Right cardiac atrium (tissue), 5 donors: ENCODE measurements at regions not wholly inside any gene's neighbourhood (a gene's known extent, or its start where the extent isn't known, plus 50 kb on each side); places are given as distances from the start of the nearest gene placed in this dataset.
"Not testable (repeated sequence)": the region's sequence is repeated elsewhere in the genome, so short reads cannot be mapped to it uniquely, and the experiment has no call there.

Experiments used
- ATAC-seq, 2 donors: fragments of 200-7000 bp; cut with Tn5 transposase; one replicate each; pipeline versions ENCODE4 v1.8.0 to v1.9.1; 2020; ENCODE audit warnings: moderate library complexity in 2 of 2, mild to moderate bottlenecking in 1 of 2
- DNase-seq, 3 donors: peaks; one replicate each; pipeline ENCODE4 v3.0.0-alpha.2; 2020
- H3K27ac ChIP-seq: one replicate; pipeline ENCODE4 v1.5.1; 2013; ENCODE audit warnings: mild to moderate bottlenecking, low read length, control low read depth, moderate library complexity
- H3K27me3 ChIP-seq: one replicate; pipeline ENCODE4 v1.6.1; 2013; ENCODE audit not compliant: control insufficient read depth, insufficient read depth
- H3K4me1 ChIP-seq: one replicate; pipeline ENCODE4 v1.6.1; 2013; ENCODE audit warnings: low read length; ENCODE audit not compliant: control insufficient read depth, insufficient read depth
- H3K4me3 ChIP-seq: one replicate; pipeline ENCODE4 v1.5.1; 2013; ENCODE audit warnings: low read length, control low read depth
- H3K9me3 ChIP-seq: one replicate; pipeline ENCODE4 v1.6.1; 2013; ENCODE audit warnings: low read length; ENCODE audit not compliant: control insufficient read depth
- WGBS: extraction: QIAGEN DNeasy Blood & Tissue Kit; methylation state at CpG from one replicate; pipeline ENCODE4 v1.1.7; 2013; 5-methylcytosine and 5-hydroxymethylcytosine counted together
- intact Hi-C, 4 donors: fragments of 100-400 bp; cut with DNase I; formaldehyde crosslinking; loops; one replicate each; pipeline versions ENCODE4 v1.11.0 to v1.14.0; 2022 to 2023
- donor health status: healthy with polysubstance abuse.
- donor health status: DM: no; HTN: yes; CAD: no.
- donor health status: DM: no; HTN: no; CAD: no.
- donor health status: DM: no; HTN: yes; CAD: no; lungs with severe emphysema.
- donor health status: DM: yes; HTN: yes; CAD: no.

GRCh38 chr7:122248472-122248871 lies 56.1 kb downstream of the FEZF1 start:
- H3K27ac ChIP-seq, result no peak overlapping the region
- no peaks in the 10 kb centered on the region for H3K27me3 ChIP-seq
- H3K4me3 ChIP-seq, result no peak overlapping the region
- no peaks in the 10 kb centered on the region for H3K4me1 ChIP-seq
- ATAC-seq (no peak), DNase-seq (no peak)
- 22% methylated on average over 2 of the region's 2 CpGs for WGBS
- no peaks in the 10 kb centered on the region for H3K9me3 ChIP-seq
- intact Hi-C loops, result no loop called here

GRCh38 chr7:122238729-122239128 lies 65.8 kb downstream of the FEZF1 start:
- intact Hi-C loops, H3K9me3 ChIP-seq, H3K4me3 ChIP-seq, H3K27me3 ChIP-seq, DNase-seq, H3K27ac ChIP-seq, ATAC-seq, H3K4me1 ChIP-seq: not testable (repeated sequence)
- WGBS, result 80% methylated on average over 14 of the region's 14 CpGs

- H3K27me3 ChIP-seq, H3K9me3 ChIP-seq, DNase-seq, H3K4me3 ChIP-seq, intact Hi-C loops, H3K4me1 ChIP-seq, H3K27ac ChIP-seq, ATAC-seq: not testable (repeated sequence)
- whole genome bisulfite sequencing, result 96% methylated on average over 13 of the region's 13 CpGs
Measured at GRCh38 chr7:122238297-122238696, 66.3 kb downstream of the FEZF1 start.

- WGBS, result 70% methylated on average over 3 of the region's 3 CpGs
- no peaks in the 10 kb centered on the region for H3K9me3 ChIP-seq
- H3K27me3 ChIP-seq, result no peaks in the 10 kb centered on the region
- H3K4me3 ChIP-seq, result no peak overlapping the region
- no peak for ATAC-seq
- intact Hi-C loops, result loop anchor here in 1 of 4 donors (10.0 kb wide), 1 partner anchor 309 kb away; no protein-coding TSS in a partner anchor
- DNase-seq, result no peak
- no peaks in the 10 kb centered on the region for H3K4me1 ChIP-seq
- H3K27ac ChIP-seq, result no peak overlapping the region
Measured at GRCh38 chr7:122225874-122226273, 78.7 kb downstream of the FEZF1 start.

- Histone ChIP-seq H3K27me3 (no peaks in the 10 kb centered on the region), H3K27ac (no peak overlapping the region)
- intact Hi-C loops, result loop anchor here in 1 of 4 donors (5.0 kb wide), 1 partner anchor 308 kb away; no protein-coding TSS in a partner anchor
Measured at GRCh38 chr7:122219253-122219865, 75.3 kb upstream of the AASS start.

GRCh38 chr7:122217125-122217524 lies 73.1 kb upstream of the AASS start:
- no peak overlapping the region for H3K27ac ChIP-seq
- H3K9me3 ChIP-seq, result no peaks in the 10 kb centered on the region
- WGBS, result 58% methylated on average over 3 of the region's 3 CpGs
- DNase-seq (no peak), ATAC-seq (no peak)
- H3K27me3 ChIP-seq, result no peaks in the 10 kb centered on the region
- no peaks in the 10 kb centered on the region for H3K4me1 ChIP-seq
- H3K4me3 ChIP-seq, result no peak overlapping the region
- intact Hi-C loops, result loop anchor here in 1 of 4 donors (5.0 kb wide), 1 partner anchor 310 kb away; no protein-coding TSS in a partner anchor

More at GRCh38 chr7:122219253-122219865, 75.3 kb upstream of the AASS start:
- no peaks in the 10 kb centered on the region for H3K9me3 ChIP-seq
- H3K4me1 ChIP-seq, result no peaks in the 10 kb centered on the region
- DNase-seq (no peak), ATAC-seq (no peak)
- no peak overlapping the region for H3K4me3 ChIP-seq

- WGBS, result 78% methylated on average over 1 of the region's 1 CpG
- intact Hi-C loops, result no loop called here
- ATAC-seq (no peak), DNase-seq (no peak)
- no peaks in the 10 kb centered on the region for H3K27me3 ChIP-seq
- no peaks in the 10 kb centered on the region for H3K4me1 ChIP-seq
- no peaks in the 10 kb centered on the region for H3K9me3 ChIP-seq
- H3K27ac ChIP-seq, result no peak overlapping the region
- no peak overlapping the region for H3K4me3 ChIP-seq
Measured at GRCh38 chr7:122212754-122213153, 68.7 kb upstream of the AASS start.

GRCh38 chr7:122211362-122211761 lies 67.3 kb upstream of the AASS start:
- no peak overlapping the region for H3K4me3 ChIP-seq
- no peaks in the 10 kb centered on the region for H3K27me3 ChIP-seq
- ATAC-seq, result no peak
- H3K4me1 ChIP-seq, result no peaks in the 10 kb centered on the region
- intact Hi-C loops, result no loop called here
- no peak for DNase-seq
- H3K9me3 ChIP-seq, result peaks cover 3% of the 10 kb centered on the region
- no peak overlapping the region for H3K27ac ChIP-seq
- WGBS, result 87% methylated on average over 2 of the region's 2 CpGs

- no peak for ATAC-seq
- intact Hi-C loops, result no loop called here
- 85% methylated on average over 1 of the region's 1 CpG for WGBS
- no peaks in the 10 kb centered on the region for H3K27me3 ChIP-seq
- no peak for DNase-seq
- H3K4me3 ChIP-seq, result no peak overlapping the region
- H3K9me3 ChIP-seq, result peaks cover 3% of the 10 kb centered on the region
- no peak overlapping the region for H3K27ac ChIP-seq
- H3K4me1 ChIP-seq, result no peaks in the 10 kb centered on the region
Measured at GRCh38 chr7:122206985-122207384, 62.9 kb upstream of the AASS start.

GRCh38 chr7:122203814-122204213 lies 59.8 kb upstream of the AASS start:
- WGBS, result 96% methylated on average over 1 of the region's 1 CpG
- ATAC-seq (no peak), DNase-seq (no peak)
- no peaks in the 10 kb centered on the region for H3K27me3 ChIP-seq
- no peak overlapping the region for H3K27ac ChIP-seq
- H3K4me1 ChIP-seq, result peaks cover 1% of the 10 kb centered on the region
- intact Hi-C loops, result no loop called here
- no peak overlapping the region for H3K4me3 ChIP-seq
- peaks cover 3% of the 10 kb centered on the region for H3K9me3 ChIP-seq

GRCh38 chr7:122200888-122201287 lies 56.8 kb upstream of the AASS start:
- intact Hi-C loops, result no loop called here
- DNase-seq (no peak), ATAC-seq (no peak)
- Histone ChIP-seq H3K27me3 (no peaks in the 10 kb centered on the region), H3K4me1 (peaks cover 1% of the 10 kb centered on the region), H3K27ac (no peak overlapping the region), H3K4me3 (no peak overlapping the region), H3K9me3 (no peaks in the 10 kb centered on the region)
- WGBS, result 83% methylated on average over 1 of the region's 1 CpG

GRCh38 chr7:122199171-122199570 lies 55.1 kb upstream of the AASS start:
- no peak overlapping the region for H3K4me3 ChIP-seq
- ATAC-seq (no peak), DNase-seq (no peak)
- intact Hi-C loops, result no loop called here
- H3K4me1 ChIP-seq, result peaks cover 1% of the 10 kb centered on the region
- no peak overlapping the region for H3K27ac ChIP-seq
- no peaks in the 10 kb centered on the region for H3K9me3 ChIP-seq
- no peaks in the 10 kb centered on the region for H3K27me3 ChIP-seq
